HG02588 (cell line): ENCODE measurements at regions not wholly inside any gene's neighbourhood (a gene's known extent, or its start where the extent isn't known, plus 50 kb on each side); places are given as distances from the start of the nearest gene placed in this dataset.

ENCODE experiments used
- ATAC-seq: cut with Tn5 transposase; IDR thresholded peaks from one replicate; pipeline ENCODE4 v1.9.1; 2021; ENCODE audit warnings: mild to moderate bottlenecking, moderate library complexity; ENCODE audit not compliant: unreplicated experiment

DNA sequence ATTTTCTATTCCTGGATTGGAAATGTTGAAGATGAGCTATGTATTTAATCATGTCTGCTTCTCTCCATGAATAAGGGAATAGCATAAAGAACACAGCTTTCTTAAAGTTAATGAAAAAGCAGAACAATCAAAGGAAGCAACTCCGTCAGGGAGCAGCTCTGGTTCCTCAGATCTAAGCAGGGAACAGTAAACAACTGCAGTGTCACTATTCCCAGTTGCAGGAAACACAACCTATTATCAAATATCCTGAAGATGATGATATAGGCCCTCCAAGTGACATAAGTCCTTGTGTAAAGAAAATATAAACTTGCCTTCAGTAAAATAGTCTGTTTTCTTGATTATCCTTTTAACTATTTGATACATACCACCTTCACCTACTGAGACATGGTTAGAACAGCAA, 228.1 kb downstream of the KCNC2 start:
- ATAC-seq, result no peak

GRCh38 chr12:74983917-74984316, 225.7 kb downstream of the KCNC2 start:
- ATAC-seq, result no peak

GRCh38 chr12:74984631-74985030, 225.0 kb downstream of the KCNC2 start:
- ATAC-seq, result no peak

- no peak for ATAC-seq
Observed at GRCh38 chr12:74985293-74985985, 224.2 kb downstream of the KCNC2 start.

- ATAC-seq, result no peak
Observed at GRCh38 chr12:74985986-74986319, 223.7 kb downstream of the KCNC2 start.

DNA sequence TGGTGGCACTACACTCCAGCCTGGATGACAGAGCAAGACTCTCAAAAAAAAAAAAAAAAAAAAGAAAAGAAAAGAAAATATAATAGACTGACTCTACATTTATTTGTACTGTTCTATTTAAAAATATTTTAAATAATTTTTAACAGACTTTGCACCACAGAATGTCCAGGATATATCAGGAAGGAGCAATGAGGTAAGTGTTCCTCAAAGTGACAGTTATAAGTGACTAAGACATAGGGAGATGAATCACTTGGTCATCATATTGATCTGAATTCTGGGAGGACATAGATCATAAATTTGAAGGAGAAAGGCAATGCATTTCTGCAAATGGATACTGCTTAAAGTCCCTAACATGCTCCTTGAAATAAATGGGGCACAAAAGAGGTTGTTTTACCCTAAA, 221.5 kb downstream of the KCNC2 start:
- no peak for ATAC-seq
